Kidney (tissue), 13 donors: ENCODE measurements at regions not wholly inside any gene's neighbourhood (a gene's known extent, or its start where the extent isn't known, plus 50 kb on each side); places are given as distances from the start of the nearest gene placed in this dataset.

Experiments used
- DNase-seq, 5 donors: peaks; one replicate each; pipeline ENCODE4 v3.0.0-alpha.2; 2013 to 2020
- FAIRE-seq: peaks from 2 replicates; lab custom pipeline; 2012; peaks lifted over from hg19 to GRCh38; lab: Jason Lieb, UNC
- H3K27ac ChIP-seq, 2 donors: one replicate each; pipeline ENCODE4 v1.7.0; 2013; ENCODE audit warnings: low read depth in 2 of 2, low read length in 2 of 2, inconsistent platforms in 1 of 2
- H3K27me3 ChIP-seq: one replicate; pipeline ENCODE4 v1.7.1; 2013; ENCODE audit warnings: low read length, inconsistent platforms; ENCODE audit not compliant: control insufficient read depth, insufficient read depth
- H3K36me3 ChIP-seq, 3 donors: one replicate each; pipeline versions ENCODE4 v1.7.0 to v1.7.1; 2013; ENCODE audit warnings: low read length in 3 of 3, control low read depth in 1 of 3, inconsistent platforms in 1 of 3; ENCODE audit not compliant: insufficient read depth in 3 of 3, control insufficient read depth in 2 of 3
- H3K4me1 ChIP-seq, 3 donors: one replicate each; pipeline versions ENCODE4 v1.7.0 to v1.7.1; 2013; ENCODE audit warnings: low read length in 3 of 3, inconsistent platforms in 1 of 3, low read depth in 1 of 3; ENCODE audit not compliant: control insufficient read depth in 2 of 3, insufficient read depth in 2 of 3
- H3K4me3 ChIP-seq, 3 donors: one replicate each; pipeline versions ENCODE4 v1.7.0 to v1.8.1; 2013; ENCODE audit warnings: low read length in 3 of 3, control low read depth in 1 of 3, inconsistent platforms in 1 of 3
- H3K9ac ChIP-seq, 3 donors: one replicate each; pipeline versions ENCODE4 v1.7.0 to v1.7.1; 2013; ENCODE audit warnings: low read length in 3 of 3, control low read depth in 1 of 3, inconsistent platforms in 1 of 3
- H3K9me3 ChIP-seq, 3 donors: one replicate each; pipeline versions ENCODE4 v1.7.0 to v1.7.1; 2013; ENCODE audit warnings: low read length in 3 of 3, control low read depth in 1 of 3, inconsistent platforms in 1 of 3; ENCODE audit not compliant: control insufficient read depth in 2 of 3, insufficient read depth in 1 of 3
- CTCF ChIP-seq: IDR thresholded peaks from 3 replicates; pipeline ENCODE4 v1.5.1; 2012; ENCODE audit warnings: mild to moderate bottlenecking, moderate library complexity, borderline replicate concordance; ENCODE audit not compliant: insufficient read depth; ENCODE audit errors: extremely low read depth
- intact Hi-C: fragments of 100-400 bp; cut with DNase I; formaldehyde crosslinking; loops from one replicate; pipeline ENCODE4 v1.11.1; 2022
- donor health status: control.
- donor health status: control.
- donor health status: control.
- donor health status: control.
- donor health status: control.
- donor health status: DM: yes; HTN: yes; CAD: no.
- donor health status: Normal renal cell carcinoma (clear cell type).

GRCh38 chr7:95693551-95694333 lies 78.6 kb upstream of the DYNC1I1 start:
- intact Hi-C loops: no loop called here
- Histone ChIP-seq H3K27ac (no peak overlapping the region), H3K27me3 (no peaks in the 10 kb centered on the region), H3K9me3 (no peaks in the 10 kb centered on the region), H3K36me3 (no peaks in the 10 kb centered on the region), H3K4me1 (no peaks in the 10 kb centered on the region), H3K4me3 (no peak overlapping the region), H3K9ac (no peak overlapping the region)
- no peak for DNase-seq
- no peak for TF ChIP-seq CTCF
- no peak for FAIRE-seq

- no peak for DNase-seq
- FAIRE-seq: no peak
- H3K4me1 ChIP-seq: no peaks in the 10 kb centered on the region
- TF ChIP-seq CTCF: no peak
- H3K9me3 ChIP-seq: no peaks in the 10 kb centered on the region
- H3K27ac ChIP-seq: no peak overlapping the region
- no peak overlapping the region for H3K9ac ChIP-seq
- no peaks in the 10 kb centered on the region for H3K36me3 ChIP-seq
- intact Hi-C loops: no loop called here
- H3K27me3 ChIP-seq: no peaks in the 10 kb centered on the region
- H3K4me3 ChIP-seq: no peak overlapping the region
Measured at GRCh38 chr7:95691464-95691863, 80.9 kb upstream of the DYNC1I1 start.

GRCh38 chr7:95690367-95690947 lies 81.9 kb upstream of the DYNC1I1 start:
- Histone ChIP-seq H3K4me3 (no peak overlapping the region), H3K36me3 (no peaks in the 10 kb centered on the region), H3K9me3 (no peaks in the 10 kb centered on the region), H3K27ac (no peak overlapping the region), H3K27me3 (no peaks in the 10 kb centered on the region), H3K9ac (no peak overlapping the region), H3K4me1 (no peaks in the 10 kb centered on the region)
- DNase-seq (peak in 4 of 5 donors; percentile 40 to 86 (median 72)), FAIRE-seq (peak; percentile 3)
- peak; percentile 32 for TF ChIP-seq CTCF
- intact Hi-C loops: no loop called here
